HG02798 (cell line): ENCODE measurements at regions not wholly inside any gene's neighbourhood (a gene's known extent, or its start where the extent isn't known, plus 50 kb on each side); places are given as distances from the start of the nearest gene placed in this dataset.

Experiments used
- ATAC-seq: cut with Tn5 transposase; IDR thresholded peaks from one replicate; pipeline ENCODE4 v1.9.1; 2021; ENCODE audit warnings: mild to moderate bottlenecking; ENCODE audit not compliant: unreplicated experiment, poor library complexity

GRCh38 chr4:18405054-18405453, 383.5 kb upstream of the LCORL start:
- no peak for ATAC-seq

GRCh38 chr4:18404642-18405041, 383.1 kb upstream of the LCORL start:
- no peak for ATAC-seq

DNA sequence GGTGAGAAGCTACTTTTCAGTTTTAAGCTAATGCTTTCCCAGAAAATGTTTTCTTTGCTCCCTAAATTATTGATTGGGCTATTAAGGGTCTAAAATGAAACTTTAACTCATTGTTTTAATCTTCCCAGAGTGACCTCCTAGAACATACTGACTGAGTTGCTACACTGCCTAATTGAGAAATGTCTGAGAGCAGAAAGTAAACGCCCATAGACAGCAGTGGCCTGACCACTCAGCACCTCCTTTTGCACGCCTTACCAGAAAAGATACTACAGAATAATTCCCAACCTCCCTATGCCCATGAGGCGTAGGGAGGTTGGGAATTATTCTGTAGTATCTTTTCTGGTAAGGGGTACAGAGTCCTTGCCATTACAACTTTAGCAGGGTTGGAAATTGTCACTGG, 381.8 kb upstream of the LCORL start:
- ATAC-seq = no peak

GRCh38 chr4:18401868-18402267, 380.3 kb upstream of the LCORL start:
- ATAC-seq = no peak

DNA sequence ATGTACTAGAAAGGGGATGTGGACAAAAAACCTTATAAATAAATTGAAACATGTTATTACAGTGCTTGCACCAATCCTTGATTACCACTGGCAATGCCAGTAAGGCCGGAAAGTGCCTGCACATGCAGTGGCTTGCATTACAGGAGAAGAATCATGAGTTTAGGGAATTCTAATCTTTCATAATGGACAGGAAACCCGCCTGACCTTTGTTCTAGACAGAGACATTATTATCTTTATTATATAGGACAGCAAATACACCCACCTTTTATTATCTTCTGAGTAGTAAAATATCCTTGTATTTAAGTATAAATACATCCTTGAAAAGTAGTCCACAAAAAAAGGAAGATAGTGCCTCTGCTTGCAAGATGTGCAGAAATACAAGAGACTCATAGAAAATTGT, 379.9 kb upstream of the LCORL start:
- ATAC-seq = no peak

GRCh38 chr4:18398661-18399060, 377.1 kb upstream of the LCORL start:
- ATAC-seq = no peak

GRCh38 chr4:18397681-18398390, 376.3 kb upstream of the LCORL start:
- ATAC-seq = no peak

GRCh38 chr4:18394656-18395055, 373.1 kb upstream of the LCORL start:
- no peak for ATAC-seq

GRCh38 chr4:18391354-18391728, 369.8 kb upstream of the LCORL start:
- no peak for ATAC-seq

DNA sequence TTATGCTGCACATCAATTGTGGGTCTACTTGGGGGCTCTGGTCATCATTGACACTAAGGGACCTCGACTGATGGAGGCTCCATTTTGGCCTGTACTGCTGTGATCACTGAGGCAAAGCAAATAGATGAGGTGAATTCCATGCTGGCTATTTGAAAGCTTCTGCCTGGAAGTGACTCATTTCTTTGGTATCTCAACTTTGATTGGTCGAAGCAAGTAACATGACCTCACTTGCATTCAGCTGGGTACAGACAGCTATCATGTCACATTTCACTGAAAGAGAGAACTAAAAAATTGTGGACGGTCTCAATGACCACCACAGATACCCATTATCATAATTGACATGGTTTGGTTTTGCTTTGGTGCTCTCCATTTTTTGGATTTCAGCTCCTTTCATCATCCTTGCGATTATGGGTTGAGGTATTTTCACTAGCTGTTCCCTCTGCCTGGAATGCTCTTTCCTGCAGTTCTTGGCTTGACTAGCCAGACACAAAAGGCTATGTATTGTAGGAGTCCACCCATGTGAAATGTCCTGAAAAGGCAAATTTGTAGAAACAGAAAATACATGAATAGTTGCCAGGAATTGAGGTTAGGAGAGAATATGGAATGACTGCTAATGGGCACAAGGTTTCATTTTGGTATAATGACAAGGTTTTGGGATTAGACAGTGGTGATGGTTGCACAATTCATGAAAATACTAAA, 369.2 kb upstream of the LCORL start:
- no peak for ATAC-seq

DNA sequence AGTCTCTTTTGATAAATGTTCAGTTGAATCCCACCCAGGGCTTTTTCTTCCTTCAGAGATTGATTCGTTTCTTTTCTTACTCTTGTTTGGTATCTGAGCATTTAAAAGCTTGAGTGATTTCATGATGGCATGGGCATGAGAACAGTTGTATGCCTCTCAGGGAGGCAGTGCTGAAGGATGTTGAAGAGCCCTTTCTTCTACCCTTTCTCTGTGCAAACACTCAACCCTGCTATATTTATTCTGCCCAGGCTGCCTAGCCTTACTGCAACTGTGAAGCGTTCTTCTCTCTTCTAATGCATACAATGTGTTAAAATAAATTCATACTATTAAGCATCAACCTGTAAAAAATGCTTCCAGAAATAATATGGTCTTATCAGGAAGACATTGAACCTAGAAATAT, 367.6 kb upstream of the LCORL start:
- no peak for ATAC-seq

DNA sequence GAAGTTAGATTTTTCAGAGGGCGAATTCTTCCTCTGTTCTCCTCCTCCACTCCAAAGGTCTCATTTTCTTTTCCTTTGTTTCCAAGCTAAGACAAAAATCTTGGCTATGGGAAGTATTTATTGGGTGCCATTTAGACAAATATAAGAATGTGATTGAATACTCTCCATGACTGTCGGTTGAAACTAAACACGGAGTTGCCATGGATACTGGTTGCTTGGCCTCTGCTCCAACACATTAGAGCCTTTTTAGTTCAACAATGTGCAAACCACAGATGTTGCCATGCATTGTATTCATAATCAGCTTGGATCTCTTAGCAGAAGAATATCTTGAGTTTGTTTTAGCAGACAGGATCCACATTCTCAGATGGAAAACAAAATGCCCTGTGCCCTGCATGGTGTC, 366.5 kb upstream of the LCORL start:
- no peak for ATAC-seq

DNA sequence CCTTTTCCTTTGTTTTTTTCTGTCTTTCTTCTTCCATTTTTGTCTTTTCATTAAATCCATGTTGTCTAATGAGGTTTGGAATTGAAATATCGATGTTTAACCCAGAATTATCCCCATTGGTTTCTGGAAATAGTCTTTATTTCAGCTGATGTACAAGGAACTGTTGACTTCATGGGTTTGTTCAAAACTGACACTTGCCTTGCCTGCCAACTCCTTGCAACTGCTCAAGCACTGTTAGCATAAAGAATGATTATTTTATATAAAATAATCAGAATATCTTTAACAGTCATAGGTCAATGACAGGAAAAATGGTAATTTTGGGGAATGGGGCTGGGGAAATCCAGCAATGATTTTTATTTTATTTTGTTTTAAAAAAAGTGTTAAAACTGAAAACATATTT, 359.6 kb upstream of the LCORL start:
- ATAC-seq = no peak

- no peak for ATAC-seq
These were observed 348.0 kb upstream of the LCORL start for GRCh38 chr4:18369561-18369960.

DNA sequence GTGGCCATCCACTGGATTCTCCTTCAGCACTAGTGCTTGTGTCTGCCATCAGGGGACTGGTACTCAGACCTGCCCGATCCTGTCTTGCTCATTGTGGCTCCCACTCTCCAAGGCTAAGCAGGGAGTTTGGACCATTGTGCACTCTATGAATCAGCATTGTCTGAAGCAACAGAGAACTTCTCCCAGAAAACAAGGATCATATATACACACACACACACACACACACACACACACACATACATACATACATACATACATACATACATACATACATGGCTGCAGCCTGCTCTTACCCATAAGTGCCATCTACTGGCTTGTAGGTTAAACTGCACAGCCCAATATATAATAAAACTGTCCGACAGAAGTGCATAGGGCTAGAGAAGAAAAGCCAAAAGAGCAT, 345.3 kb upstream of the LCORL start:
- ATAC-seq = peak; percentile 96

DNA sequence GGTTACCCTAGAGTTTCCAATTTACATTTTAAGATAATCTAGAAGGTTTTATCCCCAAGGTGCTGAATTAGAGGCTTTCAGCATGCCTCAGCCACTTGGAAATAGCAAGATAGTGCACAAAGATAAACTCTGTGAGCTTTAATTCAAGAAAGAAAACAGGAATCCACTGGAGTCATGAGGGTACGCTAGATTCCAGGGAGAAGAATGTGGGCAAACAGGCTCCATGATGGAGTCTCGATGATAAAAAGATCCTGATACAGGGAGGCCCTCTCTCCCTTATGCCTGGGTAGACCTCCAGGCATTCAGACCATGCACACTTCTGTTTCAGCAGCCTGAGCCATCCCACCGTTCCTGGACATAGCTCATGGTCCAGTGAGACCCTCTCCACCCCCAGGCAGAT, 344.6 kb upstream of the LCORL start:
- no peak for ATAC-seq

- ATAC-seq = no peak
These were observed 322.0 kb upstream of the LCORL start for GRCh38 chr4:18343581-18343980.

- ATAC-seq = no peak
These were observed 321.3 kb upstream of the LCORL start for GRCh38 chr4:18342847-18343246.

GRCh38 chr4:18321956-18322530, 300.5 kb upstream of the LCORL start:
- ATAC-seq = no peak

GRCh38 chr4:18319431-18319830, 297.9 kb upstream of the LCORL start:
- no peak for ATAC-seq

DNA sequence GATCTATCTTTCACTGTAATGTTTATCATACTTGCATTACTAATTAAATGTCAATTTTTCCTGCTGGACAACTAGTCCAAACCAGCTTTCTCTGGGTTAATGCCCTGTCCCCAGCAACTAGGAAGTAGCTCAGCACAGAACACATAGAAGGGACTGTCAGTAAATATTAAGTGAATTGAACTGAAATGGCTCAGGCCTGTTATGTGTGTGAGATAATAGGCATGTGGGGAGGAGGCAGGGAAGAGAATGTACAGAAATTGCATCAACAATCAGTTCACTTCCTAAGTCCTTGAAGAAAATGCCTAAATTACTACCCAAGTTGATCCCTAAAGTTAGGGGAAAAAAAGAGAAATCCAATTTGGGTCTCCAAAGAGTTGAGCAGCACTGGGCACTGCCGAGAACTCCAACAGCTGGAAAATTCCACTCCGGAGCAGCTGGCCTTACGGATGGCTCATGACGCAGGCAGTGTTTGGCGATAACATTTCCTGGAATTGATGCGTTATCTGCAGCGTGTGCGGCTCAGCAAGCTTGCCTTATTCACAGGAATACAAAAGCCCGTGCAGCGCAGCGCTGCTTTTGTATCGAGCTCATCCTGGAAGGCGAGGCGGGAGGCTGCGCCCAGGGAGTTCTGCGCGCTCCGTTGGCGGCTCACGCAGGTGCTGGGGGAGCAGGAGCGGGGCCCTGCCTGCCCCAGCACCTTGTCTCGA, 297.3 kb upstream of the LCORL start:
- no peak for ATAC-seq
